ENCODE measurements at regions not wholly inside any gene's neighbourhood (a gene's known extent, or its start where the extent isn't known, plus 50 kb on each side); places are given as distances from the start of the nearest gene placed in this dataset.
"Not testable (repeated sequence)": the region's sequence is repeated elsewhere in the genome, so short reads cannot be mapped to it uniquely, and the experiment has no call there.

GRCh38 chr3:87792534-87793336, 266.1 kb downstream of the CGGBP1 start, which contains the start of gene HTR1F:
TSS of gene HTR1F (plus strand) at chr3:87792706.
- no peak for TF ChIP-seq CTCF (IDR thresholded peaks at IDR 0.05; ENCODE audit: borderline replicate concordance, insufficient read depth, low read depth, low read length)
- H3K4me3 ChIP-seq (ENCODE audit: low read depth, low read length) = no peak within 1 kb of the TSS

GRCh38 chr3:87792198-87792533, 266.6 kb downstream of the CGGBP1 start:
- TF ChIP-seq CTCF (IDR thresholded peaks at IDR 0.05; ENCODE audit: borderline replicate concordance, insufficient read depth, low read depth, low read length) = no peak
- no peak overlapping the region for H3K4me3 ChIP-seq (ENCODE audit: low read depth, low read length)

GRCh38 chr3:87791248-87792027, 267.4 kb downstream of the CGGBP1 start:
- no peak overlapping the region for H3K4me3 ChIP-seq (ENCODE audit: low read depth, low read length)
- no peak for TF ChIP-seq CTCF (IDR thresholded peaks at IDR 0.05; ENCODE audit: borderline replicate concordance, insufficient read depth, low read depth, low read length)

- H3K4me3 ChIP-seq (ENCODE audit: low read depth, low read length) = not testable (repeated sequence)
Observed at GRCh38 chr3:87789049-87789448, 269.8 kb downstream of the CGGBP1 start.

GRCh38 chr3:87788516-87788915, 270.3 kb downstream of the CGGBP1 start:
- no peak overlapping the region for H3K4me3 ChIP-seq (ENCODE audit: low read depth, low read length)
- no peak for TF ChIP-seq CTCF (IDR thresholded peaks at IDR 0.05; ENCODE audit: borderline replicate concordance, insufficient read depth, low read depth, low read length)

GRCh38 chr3:87780811-87781210, 278.0 kb downstream of the CGGBP1 start:
- no peak for TF ChIP-seq CTCF (IDR thresholded peaks at IDR 0.05; ENCODE audit: borderline replicate concordance, insufficient read depth, low read depth, low read length)
- H3K4me3 ChIP-seq (ENCODE audit: low read depth, low read length) = no peak overlapping the region

GRCh38 chr3:87778876-87779275, 279.9 kb downstream of the CGGBP1 start:
- H3K4me3 ChIP-seq (ENCODE audit: low read depth, low read length) = no peak overlapping the region
- TF ChIP-seq CTCF (IDR thresholded peaks at IDR 0.05; ENCODE audit: borderline replicate concordance, insufficient read depth, low read depth, low read length) = no peak

Data from GM12875 (cell line).